NT2/D1 (cell line): ENCODE measurements at regions not wholly inside any gene's neighbourhood (a gene's known extent, or its start where the extent isn't known, plus 50 kb on each side); places are given as distances from the start of the nearest gene placed in this dataset.

Experiments used
- DNase-seq: peaks from one replicate; pipeline ENCODE4 v3.0.0-alpha.2; 2011; ENCODE audit warnings: low read depth, low spot score
- H3K27me3 ChIP-seq: 2 replicates; pipeline ENCODE4 v1.6.0; 2011; ENCODE audit warnings: mild to moderate bottlenecking; ENCODE audit not compliant: insufficient read length, insufficient read depth
- H3K36me3 ChIP-seq: 2 replicates; pipeline ENCODE4 v1.6.1; 2011; ENCODE audit warnings: mild to moderate bottlenecking, low read length, mixed read lengths; ENCODE audit not compliant: insufficient read depth, insufficient read length
- H3K4me1 ChIP-seq: 2 replicates; pipeline ENCODE4 v1.5.1; 2011; ENCODE audit not compliant: insufficient read depth, insufficient read length
- H3K4me3 ChIP-seq: 2 replicates; pipeline ENCODE4 v1.5.1; 2011; ENCODE audit warnings: low read depth; ENCODE audit not compliant: insufficient read length
- H3K9ac ChIP-seq: 2 replicates; pipeline ENCODE4 v1.6.0; 2011; ENCODE audit warnings: low read depth; ENCODE audit not compliant: insufficient read length
- H3K9me3 ChIP-seq: 2 replicates; pipeline ENCODE4 v1.5.1; 2011; ENCODE audit warnings: mild to moderate bottlenecking, low read length; ENCODE audit not compliant: insufficient read depth
- SUZ12 ChIP-seq: IDR thresholded peaks from 2 replicates; pipeline ENCODE4 v1.6.1; 2011; ENCODE audit not compliant: insufficient read length, insufficient read depth; ENCODE audit errors: extremely low read depth
- YY1 ChIP-seq: IDR thresholded peaks from 2 replicates; pipeline ENCODE4 v1.6.1; 2011; ENCODE audit not compliant: insufficient read length, insufficient read depth
- ZNF274 ChIP-seq: IDR thresholded peaks from 2 replicates; pipeline ENCODE4 v1.6.1; 2011; ENCODE audit warnings: mild to moderate bottlenecking, low read depth, low read length

- H3K36me3 ChIP-seq, result no peaks in the 10 kb centered on the region
- peaks cover 18% of the 10 kb centered on the region for H3K9me3 ChIP-seq
- H3K27me3 ChIP-seq, result no peaks in the 10 kb centered on the region
- no peak overlapping the region for H3K4me3 ChIP-seq
- no peak for TF ChIP-seq ZNF274
- no peak for TF ChIP-seq YY1
- TF ChIP-seq SUZ12, result no peak
- no peak for DNase-seq
- H3K9ac ChIP-seq, result no peak overlapping the region
- no peaks in the 10 kb centered on the region for H3K4me1 ChIP-seq
Observed at GRCh38 chr2:33775306-33775705, 176.2 kb upstream of the FAM98A start.

- H3K9ac ChIP-seq, result no peak overlapping the region
- no peaks in the 10 kb centered on the region for H3K36me3 ChIP-seq
- no peak for DNase-seq
- TF ChIP-seq ZNF274 (no peak), SUZ12 (no peak), YY1 (no peak)
- peaks cover 10% of the 10 kb centered on the region for H3K9me3 ChIP-seq
- H3K4me3 ChIP-seq, result no peak overlapping the region
- H3K27me3 ChIP-seq, result no peaks in the 10 kb centered on the region
- no peaks in the 10 kb centered on the region for H3K4me1 ChIP-seq
Observed at GRCh38 chr2:33770023-33770422, 170.9 kb upstream of the FAM98A start.

DNA sequence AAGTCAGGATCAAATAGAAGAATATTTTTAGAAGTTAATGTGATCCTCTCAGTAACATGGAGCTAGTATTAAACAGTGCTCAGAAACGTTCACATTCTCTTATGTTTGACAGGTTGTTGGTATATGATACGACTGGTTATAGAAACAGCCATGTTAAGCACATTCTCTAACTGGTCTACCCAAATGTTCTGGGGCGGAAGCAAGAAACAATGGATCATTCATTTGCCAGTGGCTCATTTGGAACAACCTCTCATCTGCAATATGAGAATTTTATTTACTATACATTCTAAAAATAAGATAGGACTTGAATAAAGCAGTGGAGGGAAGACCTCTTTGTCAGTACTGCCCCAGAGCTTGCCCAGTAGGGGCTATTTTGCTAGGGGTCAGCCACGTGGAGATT is 167.1 kb upstream of the FAM98A start:
- Histone ChIP-seq H3K27me3 (no peaks in the 10 kb centered on the region), H3K4me1 (peaks cover 2% of the 10 kb centered on the region), H3K36me3 (no peaks in the 10 kb centered on the region), H3K9ac (no peak overlapping the region), H3K9me3 (no peaks in the 10 kb centered on the region; the same call in 1 of the 2 replicates), H3K4me3 (no peak overlapping the region)
- no peak for TF ChIP-seq YY1
- no peak for DNase-seq

DNA sequence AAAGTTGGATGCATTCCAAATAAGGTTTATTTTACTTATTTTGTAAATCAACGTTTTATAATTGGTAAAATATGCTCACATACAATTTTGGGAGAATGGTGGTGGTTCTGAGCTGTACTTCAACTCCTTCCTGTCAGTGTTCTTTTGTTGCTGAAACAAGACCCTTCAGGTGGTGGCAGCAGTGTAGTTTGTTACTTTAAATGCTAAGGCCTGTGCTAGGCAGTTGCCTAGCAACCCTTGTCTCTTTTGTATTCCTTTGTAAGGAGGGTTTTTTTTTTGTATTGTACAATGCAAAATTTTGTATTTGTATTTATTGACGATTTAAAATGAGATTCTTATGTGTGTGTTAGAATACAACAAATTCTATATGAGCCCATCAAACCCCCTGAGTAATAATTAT is 166.0 kb upstream of the FAM98A start:
- Histone ChIP-seq H3K9ac (no peak overlapping the region), H3K4me3 (no peak overlapping the region), H3K27me3 (no peaks in the 10 kb centered on the region), H3K9me3 (no peaks in the 10 kb centered on the region; the same call in 1 of the 2 replicates), H3K4me1 (peaks cover 2% of the 10 kb centered on the region), H3K36me3 (no peaks in the 10 kb centered on the region)
- DNase-seq, result peak; percentile 52
- TF ChIP-seq SUZ12, result no peak
- TF ChIP-seq ZNF274, result no peak
- TF ChIP-seq YY1, result no peak

DNA sequence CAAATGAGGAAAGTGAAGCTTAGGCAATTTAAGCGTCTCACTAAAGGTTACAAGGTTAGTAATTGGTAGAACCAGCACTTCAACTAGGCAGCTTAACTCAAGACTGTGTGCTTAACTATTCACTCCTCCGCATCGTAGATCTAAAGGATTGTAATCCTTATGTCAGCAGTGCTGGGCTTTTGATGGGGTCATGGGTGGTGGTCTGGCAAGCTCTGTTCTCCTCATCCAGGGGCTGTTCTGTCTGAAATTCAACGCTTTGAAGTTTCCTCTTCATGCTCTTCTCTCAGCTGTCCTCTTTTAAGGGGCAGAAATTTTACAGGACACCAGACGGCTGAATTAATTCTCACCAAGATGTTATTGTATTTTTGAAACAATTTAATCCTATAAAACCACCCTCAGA is 165.5 kb upstream of the FAM98A start:
- H3K36me3 ChIP-seq, result no peaks in the 10 kb centered on the region
- H3K9ac ChIP-seq, result no peak overlapping the region
- TF ChIP-seq ZNF274, result no peak
- TF ChIP-seq YY1, result no peak
- TF ChIP-seq SUZ12, result no peak
- DNase-seq, result no peak
- no peak overlapping the region for H3K4me3 ChIP-seq
- H3K4me1 ChIP-seq, result peaks cover 2% of the 10 kb centered on the region
- peaks cover under 1% of the 10 kb centered on the region; the same call in 1 of the 2 replicates for H3K9me3 ChIP-seq
- no peaks in the 10 kb centered on the region for H3K27me3 ChIP-seq

GRCh38 chr2:33763671-33764310 is 164.7 kb upstream of the FAM98A start:
- Histone ChIP-seq H3K36me3 (no peaks in the 10 kb centered on the region), H3K4me3 (no peak overlapping the region), H3K9ac (no peak overlapping the region), H3K27me3 (no peaks in the 10 kb centered on the region), H3K4me1 (peaks cover 2% of the 10 kb centered on the region), H3K9me3 (peaks cover 8% of the 10 kb centered on the region; the same call in 1 of the 2 replicates)
- TF ChIP-seq YY1 (no peak), ZNF274 (no peak), SUZ12 (no peak)
- no peak for DNase-seq

DNA sequence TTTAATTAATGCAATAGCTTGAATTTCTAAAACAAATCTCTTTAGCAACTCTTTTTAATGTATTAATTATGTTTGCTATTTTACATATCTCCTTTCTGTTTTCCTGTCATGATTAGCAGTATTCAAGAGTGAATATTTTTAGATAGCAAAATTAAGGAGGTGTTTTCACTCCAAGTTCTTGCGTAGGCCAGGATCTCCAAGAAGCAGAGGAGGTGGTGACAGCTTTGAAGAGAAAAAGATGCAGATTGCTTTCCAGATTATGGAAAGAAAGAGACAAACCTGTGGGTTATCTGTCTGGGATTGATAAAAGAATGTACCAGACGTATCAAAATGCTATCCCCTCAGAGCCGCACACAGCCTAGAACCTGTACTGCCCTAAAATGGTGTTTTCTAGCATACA is 163.5 kb upstream of the FAM98A start:
- Histone ChIP-seq H3K27me3 (no peaks in the 10 kb centered on the region), H3K36me3 (no peaks in the 10 kb centered on the region), H3K9ac (no peak overlapping the region), H3K4me3 (no peak overlapping the region), H3K4me1 (peaks cover 2% of the 10 kb centered on the region), H3K9me3 (peaks cover 10% of the 10 kb centered on the region; the same call in 1 of the 2 replicates)
- TF ChIP-seq SUZ12, result no peak
- TF ChIP-seq YY1, result no peak
- no peak for DNase-seq
